ENCODE measurements at regions not wholly inside any gene's neighbourhood (a gene's known extent, or its start where the extent isn't known, plus 50 kb on each side); places are given as distances from the start of the nearest gene placed in this dataset.
"Not testable (repeated sequence)": the region's sequence is repeated elsewhere in the genome, so short reads cannot be mapped to it uniquely, and the experiment has no call there.

- Histone ChIP-seq H3K27me3 (no peaks in the 10 kb centered on the region), H3K9me3 (no peaks in the 10 kb centered on the region), H3K4me3 (no peak overlapping the region), H3K36me3 (no peaks in the 10 kb centered on the region)
- DNase-seq, result no peak
These were observed 1081.6 kb downstream of the TYW1 start for GRCh38 chr7:68078157-68078710.

GRCh38 chr7:68082066-68082960 is 1085.7 kb downstream of the TYW1 start:
- not testable (repeated sequence) for H3K9me3 ChIP-seq, H3K36me3 ChIP-seq, H3K27me3 ChIP-seq, H3K4me3 ChIP-seq, DNase-seq

- H3K4me3 ChIP-seq, result not testable (repeated sequence)
These were observed 1086.5 kb downstream of the TYW1 start for GRCh38 chr7:68082961-68083657.

GRCh38 chr7:68087401-68087800 is 1090.8 kb downstream of the TYW1 start:
- Histone ChIP-seq H3K9me3 (no peaks in the 10 kb centered on the region), H3K4me3 (no peak overlapping the region), H3K27me3 (no peaks in the 10 kb centered on the region), H3K36me3 (no peaks in the 10 kb centered on the region)
- DNase-seq, result no peak

More at GRCh38 chr7:68082961-68083657, 1086.5 kb downstream of the TYW1 start:
- not testable (repeated sequence) for DNase-seq, H3K36me3 ChIP-seq, H3K9me3 ChIP-seq, H3K27me3 ChIP-seq

GRCh38 chr7:68088879-68089278 is 1092.2 kb downstream of the TYW1 start:
- Histone ChIP-seq H3K36me3 (no peaks in the 10 kb centered on the region), H3K27me3 (no peaks in the 10 kb centered on the region)
- no peak for DNase-seq

GRCh38 chr7:68090256-68090655 is 1093.6 kb downstream of the TYW1 start:
- not testable (repeated sequence) for DNase-seq, H3K36me3 ChIP-seq, H3K4me3 ChIP-seq, H3K27me3 ChIP-seq, H3K9me3 ChIP-seq

More at GRCh38 chr7:68088879-68089278, 1092.2 kb downstream of the TYW1 start:
- H3K9me3 ChIP-seq, result no peaks in the 10 kb centered on the region
- H3K4me3 ChIP-seq, result no peak overlapping the region

GRCh38 chr7:68103319-68103718 is 1106.7 kb downstream of the TYW1 start:
- DNase-seq, result no peak
- no peaks in the 10 kb centered on the region for H3K27me3 ChIP-seq
- H3K36me3 ChIP-seq, result no peaks in the 10 kb centered on the region
- no peaks in the 10 kb centered on the region for H3K9me3 ChIP-seq
- no peak overlapping the region for H3K4me3 ChIP-seq

GRCh38 chr7:68107261-68107660 is 1110.6 kb downstream of the TYW1 start:
- no peaks in the 10 kb centered on the region for H3K27me3 ChIP-seq
- H3K4me3 ChIP-seq, result no peak overlapping the region
- DNase-seq, result no peak
- H3K9me3 ChIP-seq, result no peaks in the 10 kb centered on the region
- H3K36me3 ChIP-seq, result no peaks in the 10 kb centered on the region

GRCh38 chr7:68107968-68108367 is 1111.3 kb downstream of the TYW1 start:
- no peak for DNase-seq
- no peak overlapping the region for H3K4me3 ChIP-seq
- H3K9me3 ChIP-seq, result no peaks in the 10 kb centered on the region
- H3K36me3 ChIP-seq, result no peaks in the 10 kb centered on the region
- no peaks in the 10 kb centered on the region for H3K27me3 ChIP-seq

- H3K4me3 ChIP-seq, result no peak overlapping the region
- no peaks in the 10 kb centered on the region for H3K36me3 ChIP-seq
- no peaks in the 10 kb centered on the region for H3K9me3 ChIP-seq
- DNase-seq, result no peak
- no peaks in the 10 kb centered on the region for H3K27me3 ChIP-seq
These were observed 1112.7 kb downstream of the TYW1 start for GRCh38 chr7:68109299-68109698.

GRCh38 chr7:68119411-68119810 is 1122.8 kb downstream of the TYW1 start:
- no peak overlapping the region for H3K4me3 ChIP-seq
- peaks cover 3% of the 10 kb centered on the region; the same call in 1 of the 2 replicates for H3K9me3 ChIP-seq
- no peaks in the 10 kb centered on the region for H3K36me3 ChIP-seq
- DNase-seq, result no peak
- no peaks in the 10 kb centered on the region for H3K27me3 ChIP-seq

GRCh38 chr7:68121056-68121455 is 1124.4 kb downstream of the TYW1 start:
- H3K27me3 ChIP-seq, result no peaks in the 10 kb centered on the region
- peaks cover 3% of the 10 kb centered on the region; the same call in 1 of the 2 replicates for H3K9me3 ChIP-seq
- H3K4me3 ChIP-seq, result no peak overlapping the region
- H3K36me3 ChIP-seq, result no peaks in the 10 kb centered on the region
- DNase-seq, result no peak

- Histone ChIP-seq H3K4me3 (no peak overlapping the region), H3K9me3 (peaks cover 3% of the 10 kb centered on the region; the same call in 1 of the 2 replicates), H3K36me3 (no peaks in the 10 kb centered on the region), H3K27me3 (no peaks in the 10 kb centered on the region)
- DNase-seq, result no peak
These were observed 1125.0 kb downstream of the TYW1 start for GRCh38 chr7:68121655-68122054.

GRCh38 chr7:68122801-68123200 is 1126.2 kb downstream of the TYW1 start:
- Histone ChIP-seq H3K4me3 (no peak overlapping the region), H3K9me3 (peaks cover 3% of the 10 kb centered on the region; the same call in 1 of the 2 replicates), H3K36me3 (no peaks in the 10 kb centered on the region), H3K27me3 (no peaks in the 10 kb centered on the region)
- DNase-seq, result no peak

GRCh38 chr7:68125168-68125567 is 1128.5 kb downstream of the TYW1 start:
- Histone ChIP-seq H3K4me3 (no peak overlapping the region), H3K27me3 (no peaks in the 10 kb centered on the region), H3K36me3 (no peaks in the 10 kb centered on the region), H3K9me3 (no peaks in the 10 kb centered on the region)
- DNase-seq, result no peak

- no peak for DNase-seq
- H3K4me3 ChIP-seq, result no peak overlapping the region
- H3K9me3 ChIP-seq, result no peaks in the 10 kb centered on the region
- H3K27me3 ChIP-seq, result no peaks in the 10 kb centered on the region
- H3K36me3 ChIP-seq, result no peaks in the 10 kb centered on the region
These were observed 1136.4 kb downstream of the TYW1 start for GRCh38 chr7:68133045-68133444.

- DNase-seq, result no peak
- H3K9me3 ChIP-seq, result no peaks in the 10 kb centered on the region
- H3K36me3 ChIP-seq, result no peaks in the 10 kb centered on the region
- H3K4me3 ChIP-seq, result no peak overlapping the region
- H3K27me3 ChIP-seq, result no peaks in the 10 kb centered on the region
These were observed 1146.7 kb downstream of the TYW1 start for GRCh38 chr7:68143345-68143744.

All from MG63 (cell line).